HEK293T (cell line): ENCODE measurements at regions not wholly inside any gene's neighbourhood (a gene's known extent, or its start where the extent isn't known, plus 50 kb on each side); places are given as distances from the start of the nearest gene placed in this dataset.

ENCODE experiments used
- CTCF ChIA-PET: fragments of 350-600 bp; formaldehyde crosslinking; extraction: SDS; loops from one replicate; lab custom pipeline; 2021; ENCODE audit warnings: antibody characterized with exemption, inconsistent platforms; lab: Yijun Ruan, JAX
- POLR2A ChIA-PET: fragments of 350-600 bp; formaldehyde crosslinking; extraction: SDS; loops from one replicate; lab custom pipeline; 2020; ENCODE audit warnings: antibody characterized with exemption, inconsistent platforms; lab: Yijun Ruan, JAX
- DNase-seq: peaks from one replicate; pipeline ENCODE4 v3.0.0; 2012; ENCODE audit warnings: mixed read lengths; ENCODE audit errors: extremely low spot score
- ARNT ChIP-seq: fragments of 450-650 bp; IDR thresholded peaks from 2 replicates; pipeline ENCODE4 v1.6.1; 2017; ENCODE audit warnings: mild to moderate bottlenecking
- BHLHE40 ChIP-seq: fragments of 450-650 bp; IDR thresholded peaks from 2 replicates; pipeline ENCODE4 v1.6.1; 2016; ENCODE audit warnings: mild to moderate bottlenecking, moderate library complexity, borderline replicate concordance
- CTBP1 ChIP-seq: fragments of 450-650 bp; IDR thresholded peaks from 2 replicates; pipeline ENCODE4 v1.6.1; 2016; ENCODE audit warnings: borderline replicate concordance
- ELF4 ChIP-seq: fragments of 450-650 bp; IDR thresholded peaks from 2 replicates; pipeline ENCODE4 v1.6.1; 2017; ENCODE audit warnings: antibody characterized with exemption
- FOXA1 ChIP-seq: fragments of 450-650 bp; IDR thresholded peaks from 2 replicates; pipeline ENCODE4 v1.6.1; 2016; ENCODE audit warnings: mild to moderate bottlenecking
- FOXK2 ChIP-seq: fragments of 450-650 bp; IDR thresholded peaks from 2 replicates; pipeline ENCODE4 v1.6.1; 2016; ENCODE audit warnings: mild to moderate bottlenecking
- FOXM1 ChIP-seq: fragments of 450-650 bp; IDR thresholded peaks from 2 replicates; pipeline ENCODE4 v1.6.1; 2017; ENCODE audit warnings: mild to moderate bottlenecking, borderline replicate concordance
- HDGF ChIP-seq: fragments of 450-650 bp; IDR thresholded peaks from 2 replicates; pipeline ENCODE4 v1.6.1; 2017; ENCODE audit warnings: antibody characterized with exemption, borderline replicate concordance
- L3MBTL2 ChIP-seq: fragments of 450-650 bp; conservative IDR thresholded peaks from 2 replicates; pipeline ENCODE4 v1.6.1; 2016; ENCODE audit warnings: mild to moderate bottlenecking
- LEF1 ChIP-seq: fragments of 450-650 bp; IDR thresholded peaks from 2 replicates; pipeline ENCODE4 v1.6.1; 2017; ENCODE audit warnings: mild to moderate bottlenecking, borderline replicate concordance
- NFRKB ChIP-seq: fragments of 450-650 bp; IDR thresholded peaks from 2 replicates; pipeline ENCODE4 v1.6.1; 2016; ENCODE audit warnings: mild to moderate bottlenecking, moderate library complexity
- PKNOX1 ChIP-seq: fragments of 450-650 bp; IDR thresholded peaks from 2 replicates; pipeline ENCODE4 v1.6.1; 2016
- SP1 ChIP-seq: fragments of 450-650 bp; IDR thresholded peaks from 2 replicates; pipeline ENCODE4 v1.6.1; 2017
- SUZ12 ChIP-seq: fragments of 450-650 bp; IDR thresholded peaks from 2 replicates; pipeline ENCODE4 v1.6.1; 2016; ENCODE audit warnings: mild to moderate bottlenecking
- TARDBP ChIP-seq: fragments of 450-650 bp; IDR thresholded peaks from 2 replicates; pipeline ENCODE4 v1.6.1; 2016
- ZNF384 ChIP-seq: fragments of 450-650 bp; IDR thresholded peaks from 2 replicates; pipeline ENCODE4 v1.6.1; 2016

- CTCF ChIA-PET = no interaction called here
- no peak for DNase-seq
- POLR2A ChIA-PET = no interaction called here
- TF ChIP-seq SP1 (no peak), FOXA1 (no peak), ZNF384 (no peak), PKNOX1 (no peak), FOXK2 (no peak), ARNT (no peak)
These were observed 82.4 kb upstream of the DIO3 start for GRCh38 chr14:101478796-101479410.

GRCh38 chr14:101480022-101480746 lies 81.1 kb upstream of the DIO3 start:
- no peak for DNase-seq
- ChIA-PET CTCF (interaction anchor here (0.7 kb wide), 1 partner anchor 94 kb away, joined by 3 read pairs; no protein-coding TSS in a partner anchor), POLR2A (no interaction called here)
- peak; percentile 25; the same call in 1 of the 2 replicates for TF ChIP-seq CTBP1
- no peak for TF ChIP-seq TARDBP

GRCh38 chr14:101480747-101481530 lies 80.4 kb upstream of the DIO3 start:
- ChIA-PET CTCF (no interaction called here), POLR2A (no interaction called here)
- TF ChIP-seq SP1 = no peak
- no peak for TF ChIP-seq HDGF
- DNase-seq = no peak

GRCh38 chr14:101481557-101481956 lies 79.7 kb upstream of the DIO3 start:
- CTCF ChIA-PET = no interaction called here
- no peak for TF ChIP-seq PKNOX1
- TF ChIP-seq ZNF384 = no peak
- POLR2A ChIA-PET = no interaction called here
- no peak for DNase-seq

- ChIA-PET CTCF (no interaction called here), POLR2A (no interaction called here)
- TF ChIP-seq HDGF (no peak), PKNOX1 (no peak)
- no peak for DNase-seq
These were observed 79.2 kb upstream of the DIO3 start for GRCh38 chr14:101482066-101482465.

GRCh38 chr14:101483829-101484228 lies 77.5 kb upstream of the DIO3 start:
- CTCF ChIA-PET = no interaction called here

GRCh38 chr14:101489092-101489760 lies 72.1 kb upstream of the DIO3 start:
- no peak for DNase-seq
- TF ChIP-seq TARDBP = no peak
- no peak for TF ChIP-seq NFRKB
- no peak for TF ChIP-seq ELF4
- no peak for TF ChIP-seq SUZ12
- TF ChIP-seq PKNOX1 = no peak
- TF ChIP-seq FOXA1 = no peak
- no peak for TF ChIP-seq ZNF384
- no peak for TF ChIP-seq SP1
- TF ChIP-seq LEF1 = no peak
- TF ChIP-seq BHLHE40 = no peak
- TF ChIP-seq HDGF = no peak
- no peak for TF ChIP-seq CTBP1
- TF ChIP-seq FOXK2 = no peak
- TF ChIP-seq FOXM1 = no peak
- TF ChIP-seq ARNT = no peak
- ChIA-PET POLR2A (no interaction called here), CTCF (no interaction called here)

More at GRCh38 chr14:101483829-101484228, 77.5 kb upstream of the DIO3 start:
- TF ChIP-seq L3MBTL2 = no peak
- DNase-seq = no peak
- POLR2A ChIA-PET = no interaction called here
